ENCODE measurements at regions not wholly inside any gene's neighbourhood (a gene's known extent, or its start where the extent isn't known, plus 50 kb on each side); places are given as distances from the start of the nearest gene placed in this dataset.

DNA sequence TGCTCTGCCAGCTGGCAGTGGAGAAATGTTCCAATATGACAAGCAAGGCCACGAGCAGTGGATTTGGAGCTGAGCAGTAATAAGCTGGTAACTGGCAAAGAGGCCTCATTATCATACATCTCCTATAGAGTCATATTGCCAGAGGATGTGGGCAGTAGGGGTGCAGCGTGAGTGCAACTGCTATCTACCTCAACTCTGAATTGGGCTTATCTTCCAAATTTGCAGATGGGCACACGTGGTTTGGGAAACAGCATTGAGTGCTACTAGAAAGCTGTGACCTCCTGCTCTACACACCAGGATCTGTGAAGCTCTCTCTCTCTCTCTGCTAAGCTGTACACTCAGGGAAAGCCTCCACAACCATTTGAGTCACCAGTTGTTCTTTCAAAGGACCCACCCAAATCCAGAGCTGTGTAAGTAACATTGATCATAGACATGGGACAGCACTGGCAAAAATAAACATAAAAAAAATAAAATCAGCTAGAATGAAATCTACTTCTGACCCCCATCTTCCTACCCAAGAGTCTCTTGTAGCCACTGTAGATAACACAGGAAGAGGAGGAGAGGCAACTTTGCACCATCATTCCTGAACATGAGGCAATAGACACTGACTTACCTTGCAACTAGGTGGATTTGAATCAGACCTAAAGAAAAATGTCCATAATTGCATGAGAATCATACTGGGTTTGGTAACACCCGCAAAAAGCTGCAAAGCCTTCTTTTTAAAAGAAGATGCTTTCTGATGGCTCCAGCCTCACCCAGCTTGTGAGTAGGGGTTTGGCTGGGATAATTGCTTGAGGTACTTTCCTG is 82.9 kb upstream of the THBS1 start:
- TF ChIP-seq RFX5 (IDR thresholded peaks at IDR 0.05; ENCODE audit: borderline replicate concordance, low read depth, low read length): no peak
- no peak for TF ChIP-seq GABPA (IDR thresholded peaks at IDR 0.05; ENCODE audit: borderline replicate concordance, insufficient read depth, low read length)
- TF ChIP-seq, protein P1, sequence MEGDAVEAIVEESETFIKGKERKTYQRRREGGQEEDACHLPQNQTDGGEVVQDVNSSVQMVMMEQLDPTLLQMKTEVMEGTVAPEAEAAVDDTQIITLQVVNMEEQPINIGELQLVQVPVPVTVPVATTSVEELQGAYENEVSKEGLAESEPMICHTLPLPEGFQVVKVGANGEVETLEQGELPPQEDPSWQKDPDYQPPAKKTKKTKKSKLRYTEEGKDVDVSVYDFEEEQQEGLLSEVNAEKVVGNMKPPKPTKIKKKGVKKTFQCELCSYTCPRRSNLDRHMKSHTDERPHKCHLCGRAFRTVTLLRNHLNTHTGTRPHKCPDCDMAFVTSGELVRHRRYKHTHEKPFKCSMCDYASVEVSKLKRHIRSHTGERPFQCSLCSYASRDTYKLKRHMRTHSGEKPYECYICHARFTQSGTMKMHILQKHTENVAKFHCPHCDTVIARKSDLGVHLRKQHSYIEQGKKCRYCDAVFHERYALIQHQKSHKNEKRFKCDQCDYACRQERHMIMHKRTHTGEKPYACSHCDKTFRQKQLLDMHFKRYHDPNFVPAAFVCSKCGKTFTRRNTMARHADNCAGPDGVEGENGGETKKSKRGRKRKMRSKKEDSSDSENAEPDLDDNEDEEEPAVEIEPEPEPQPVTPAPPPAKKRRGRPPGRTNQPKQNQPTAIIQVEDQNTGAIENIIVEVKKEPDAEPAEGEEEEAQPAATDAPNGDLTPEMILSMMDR (IDR thresholded peaks at IDR 0.05; ENCODE audit: control extremely low read depth in 1 of 3, insufficient read depth in 1 of 3, low read depth in 1 of 3, low read length in 3 of 3): no peak
- TF ChIP-seq KDM4A (IDR thresholded peaks at IDR 0.05; ENCODE audit: low read depth, low read length, severe bottlenecking): no peak
- TF ChIP-seq POLR2A (IDR thresholded peaks at IDR 0.05; ENCODE audit: control extremely low read depth in 1 of 2, low read depth in 2 of 2, low read length in 2 of 2): no peak
